ENCODE measurements at regions not wholly inside any gene's neighbourhood (a gene's known extent, or its start where the extent isn't known, plus 50 kb on each side); places are given as distances from the start of the nearest gene placed in this dataset.

GRCh38 chr17:73754886-73755400, 110.7 kb upstream of the SDK2 start:
- Histone ChIP-seq H3K27me3 (ENCODE audit: control insufficient read depth in 3 of 3, insufficient read depth in 3 of 3, low read length in 2 of 3) (peaks cover 0 to 9% (median 0%) of the 10 kb centered on the region in 3 donors), H3K9ac (ENCODE audit: insufficient read depth in 1 of 2, low read length in 2 of 2) (no peak overlapping the region), H3K27ac (ENCODE audit: low read depth in 1 of 2, low read length in 1 of 2) (no peak overlapping the region), H3K9me3 (ENCODE audit: control insufficient read depth in 4 of 4, insufficient read depth in 3 of 4, low read length in 3 of 4) (no peaks in the 10 kb centered on the region), H3K4me3 (no peak overlapping the region), H3K36me3 (ENCODE audit: control insufficient read depth in 4 of 4, insufficient read depth in 4 of 4, low read length in 4 of 4) (no peaks in the 10 kb centered on the region), H3K4me1 (ENCODE audit: control insufficient read depth in 5 of 5, insufficient read depth in 5 of 5, low read length in 5 of 5) (peaks cover 0 to 13% (median 0%) of the 10 kb centered on the region in 5 donors)
- 91 to 94% methylated on average over 15 of the region's 15 CpGs for WGBS, 2 donors
- ATAC-seq (ENCODE audit: insufficient read depth, low FRiP score), result no peak
- no peak for DNase-seq
- no peak for TF ChIP-seq CTCF (IDR thresholded peaks at IDR 0.05; ENCODE audit: control extremely low read depth, extremely low read depth)

- 61 to 71% methylated on average over 12 of the region's 12 CpGs for WGBS, 2 donors
- Histone ChIP-seq H3K27me3 (ENCODE audit: control insufficient read depth in 3 of 3, insufficient read depth in 3 of 3, low read length in 2 of 3) (peaks cover 0 to 9% (median 0%) of the 10 kb centered on the region in 3 donors), H3K4me1 (ENCODE audit: control insufficient read depth in 5 of 5, insufficient read depth in 5 of 5, low read length in 5 of 5) (peaks cover 0 to 3% (median 0%) of the 10 kb centered on the region in 5 donors), H3K36me3 (ENCODE audit: control insufficient read depth in 4 of 4, insufficient read depth in 4 of 4, low read length in 4 of 4) (no peaks in the 10 kb centered on the region), H3K4me3 (no peak overlapping the region), H3K27ac (ENCODE audit: low read depth in 1 of 2, low read length in 1 of 2) (no peak overlapping the region), H3K9ac (ENCODE audit: insufficient read depth in 1 of 2, low read length in 2 of 2) (no peak overlapping the region), H3K9me3 (ENCODE audit: control insufficient read depth in 4 of 4, insufficient read depth in 3 of 4, low read length in 3 of 4) (no peaks in the 10 kb centered on the region)
- no peak for TF ChIP-seq CTCF (IDR thresholded peaks at IDR 0.05; ENCODE audit: control extremely low read depth, extremely low read depth)
- no peak for ATAC-seq (ENCODE audit: insufficient read depth, low FRiP score)
- DNase-seq, result peak in 2 of 3 donors; percentile 8 to 37
Observed at GRCh38 chr17:73757420-73757819, 113.2 kb upstream of the SDK2 start.

DNA sequence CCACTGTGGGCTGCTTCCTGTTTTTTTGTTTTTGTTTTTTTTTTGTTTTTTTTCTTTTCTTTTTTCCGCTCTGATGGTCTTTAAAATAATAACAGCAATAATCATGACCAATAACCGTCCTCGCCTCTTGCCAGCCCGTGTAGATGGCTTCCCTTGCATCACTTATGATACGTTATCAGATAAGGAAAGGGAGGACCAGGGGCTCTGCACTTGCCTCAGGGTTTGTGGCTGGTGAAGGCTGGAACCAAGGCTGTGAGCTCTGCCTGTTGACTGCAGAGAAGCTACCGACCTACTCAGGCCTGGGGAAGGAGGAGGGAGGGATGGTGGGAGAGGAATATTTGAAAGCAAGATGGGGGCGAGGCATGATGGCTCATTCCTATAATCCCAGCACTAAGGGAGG, 114.0 kb upstream of the SDK2 start:
- Histone ChIP-seq H3K9ac (ENCODE audit: insufficient read depth in 1 of 2, low read length in 2 of 2) (no peak overlapping the region), H3K36me3 (ENCODE audit: control insufficient read depth in 4 of 4, insufficient read depth in 4 of 4, low read length in 4 of 4) (no peaks in the 10 kb centered on the region), H3K4me3 (no peak overlapping the region), H3K27ac (ENCODE audit: low read depth in 1 of 2, low read length in 1 of 2) (no peak overlapping the region), H3K4me1 (ENCODE audit: control insufficient read depth in 5 of 5, insufficient read depth in 5 of 5, low read length in 5 of 5) (peaks cover 0 to 3% (median 0%) of the 10 kb centered on the region in 5 donors), H3K9me3 (ENCODE audit: control insufficient read depth in 4 of 4, insufficient read depth in 3 of 4, low read length in 3 of 4) (no peaks in the 10 kb centered on the region), H3K27me3 (ENCODE audit: control insufficient read depth in 3 of 3, insufficient read depth in 3 of 3, low read length in 2 of 3) (peaks cover 0 to 9% (median 0%) of the 10 kb centered on the region in 3 donors)
- TF ChIP-seq CTCF (IDR thresholded peaks at IDR 0.05; ENCODE audit: control extremely low read depth, extremely low read depth), result no peak
- DNase-seq (no peak), ATAC-seq (ENCODE audit: insufficient read depth, low FRiP score) (no peak)
- 44 to 66% methylated on average over 7 of the region's 7 CpGs for whole genome bisulfite sequencing, 2 donors

- no peak for TF ChIP-seq CTCF (IDR thresholded peaks at IDR 0.05; ENCODE audit: control extremely low read depth, extremely low read depth)
- Histone ChIP-seq H3K9ac (ENCODE audit: insufficient read depth in 1 of 2, low read length in 2 of 2) (no peak overlapping the region), H3K27me3 (ENCODE audit: control insufficient read depth in 3 of 3, insufficient read depth in 3 of 3, low read length in 2 of 3) (peaks cover 0 to 9% (median 0%) of the 10 kb centered on the region in 3 donors), H3K36me3 (ENCODE audit: control insufficient read depth in 4 of 4, insufficient read depth in 4 of 4, low read length in 4 of 4) (no peaks in the 10 kb centered on the region), H3K4me1 (ENCODE audit: control insufficient read depth in 5 of 5, insufficient read depth in 5 of 5, low read length in 5 of 5) (peaks cover 0 to 3% (median 0%) of the 10 kb centered on the region in 5 donors), H3K4me3 (no peak overlapping the region), H3K27ac (ENCODE audit: low read depth in 1 of 2, low read length in 1 of 2) (no peak overlapping the region), H3K9me3 (ENCODE audit: control insufficient read depth in 4 of 4, insufficient read depth in 3 of 4, low read length in 3 of 4) (no peaks in the 10 kb centered on the region)
- WGBS, 2 donors, result 61 to 72% methylated on average over 8 of the region's 8 CpGs
- ATAC-seq (ENCODE audit: insufficient read depth, low FRiP score) (no peak), DNase-seq (no peak)
Observed at GRCh38 chr17:73759324-73759723, 115.1 kb upstream of the SDK2 start.

Measured in lung (tissue), 11 donors.